ENCODE measurements at regions not wholly inside any gene's neighbourhood (a gene's known extent, or its start where the extent isn't known, plus 50 kb on each side); places are given as distances from the start of the nearest gene placed in this dataset.

DNA sequence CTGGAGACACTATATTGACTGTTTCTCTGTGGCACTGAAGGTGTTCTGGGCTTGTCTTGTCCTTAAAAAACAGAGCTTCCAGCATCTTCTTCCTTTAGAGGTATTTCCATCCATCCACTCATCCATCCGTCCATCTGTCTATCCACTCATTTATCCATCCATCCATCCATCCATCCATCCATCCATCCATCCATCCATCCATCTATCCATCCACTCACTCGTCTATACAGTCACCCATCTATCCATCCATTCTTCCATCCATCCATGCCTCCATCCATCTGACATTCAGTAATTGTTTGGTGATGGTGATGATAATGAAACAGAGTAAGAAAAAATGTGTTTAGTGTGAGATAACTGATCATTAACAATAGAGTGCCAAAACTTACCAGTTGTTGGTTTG, 334.8 kb downstream of the NSG2 start:
- DNase-seq, result no peak

DNA sequence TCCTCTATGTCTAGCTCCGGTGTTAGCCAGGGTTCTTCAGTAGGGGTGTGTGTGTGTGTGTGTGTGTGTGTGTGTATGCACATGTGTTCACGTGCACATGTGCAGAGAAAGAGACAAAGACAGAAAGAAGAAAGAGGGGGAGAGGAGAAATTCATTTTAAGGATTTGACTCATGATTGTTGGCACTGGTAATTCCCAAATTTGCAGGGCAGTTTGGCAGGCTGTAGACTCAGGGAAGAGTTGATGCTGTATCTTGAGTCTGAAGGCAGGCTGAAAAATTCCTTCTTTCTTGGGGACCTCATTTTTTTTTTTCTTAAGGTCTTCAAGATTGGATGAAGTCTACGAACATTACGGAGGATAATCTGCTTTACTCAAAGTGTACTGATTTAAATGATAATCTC, 335.7 kb downstream of the NSG2 start:
- DNase-seq, result no peak

- DNase-seq, result no peak
Measured at GRCh38 chr5:174383210-174384167, 338.0 kb downstream of the NSG2 start.

DNA sequence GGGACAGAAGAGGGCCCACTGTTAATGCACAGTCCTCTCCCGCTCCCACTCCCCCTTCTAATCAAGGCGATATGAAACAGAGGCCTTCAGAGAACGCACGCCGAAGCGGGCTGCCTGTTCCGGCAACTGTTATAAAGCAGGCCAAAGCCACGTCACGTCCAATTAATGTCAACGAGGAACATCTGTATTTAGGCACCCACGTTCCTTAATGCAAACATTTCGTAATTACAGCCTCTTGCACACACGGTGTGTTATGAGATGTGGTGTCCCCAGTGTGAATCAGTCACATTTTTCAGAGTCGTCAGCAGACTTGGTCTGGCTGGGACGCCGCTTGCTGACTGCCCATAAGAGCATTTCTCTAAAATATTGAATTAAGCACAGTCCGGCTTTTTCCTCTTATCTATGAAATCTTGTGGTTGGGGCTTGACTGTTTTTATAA, 339.0 kb downstream of the NSG2 start:
- no peak for DNase-seq

GRCh38 chr5:174386306-174386705, 338.1 kb upstream of the MSX2 start:
- DNase-seq, result no peak

DNA sequence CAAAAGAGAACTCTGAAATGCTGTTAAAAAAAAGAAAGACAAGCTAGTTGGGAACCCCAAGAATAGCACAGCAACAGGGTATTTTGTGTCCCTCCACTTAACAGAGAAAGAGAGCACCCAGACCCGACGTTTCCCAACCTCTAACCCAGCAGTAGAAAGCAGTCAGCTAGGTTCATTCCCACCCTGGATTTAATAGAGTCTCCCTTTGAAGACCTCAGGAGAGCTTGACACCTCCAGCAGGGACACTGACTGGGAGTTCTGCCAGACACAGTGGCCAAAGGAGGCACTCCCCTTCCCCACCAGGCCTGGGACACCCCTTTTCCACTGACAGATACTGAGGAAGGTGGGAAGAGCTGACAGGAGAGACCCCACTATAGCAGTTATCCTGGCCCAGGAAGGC, 337.5 kb upstream of the MSX2 start:
- no peak for DNase-seq

DNA sequence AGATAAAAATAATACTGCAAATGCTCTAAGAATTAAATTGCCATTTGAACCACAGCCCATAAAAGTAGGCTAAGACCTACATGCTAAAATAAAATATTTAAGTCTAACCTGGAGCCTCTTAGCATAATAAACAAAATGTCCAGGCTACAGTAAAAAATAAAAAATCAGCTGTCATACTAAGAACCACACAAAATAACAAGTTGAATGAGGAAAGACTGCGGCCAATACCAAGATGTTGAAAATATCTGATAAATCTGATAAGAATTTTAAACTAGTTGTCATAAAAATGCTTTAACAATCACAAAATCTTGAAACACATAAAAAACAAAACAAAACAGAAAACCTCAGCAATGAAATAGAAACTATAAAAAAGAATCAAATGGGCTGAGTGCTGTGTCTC, 336.9 kb upstream of the MSX2 start:
- DNase-seq, result no peak

DNA sequence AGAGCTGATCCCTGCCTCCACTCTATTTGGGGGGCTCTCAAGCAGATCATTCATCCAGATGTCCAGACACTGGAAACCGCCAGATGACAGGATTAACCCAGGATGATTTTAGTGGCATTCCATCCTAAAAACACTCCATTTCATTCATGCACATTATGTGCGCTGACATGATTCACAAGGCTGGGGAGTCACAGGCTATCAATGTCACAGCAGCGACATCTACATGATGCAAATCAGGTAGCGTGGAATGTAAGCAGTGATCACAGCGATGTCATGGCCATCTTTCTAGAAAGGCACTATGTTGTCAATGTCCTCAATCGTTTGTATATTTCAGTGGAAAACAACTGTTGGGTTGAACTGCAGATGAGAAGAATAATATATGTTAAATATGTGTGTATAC, 331.5 kb upstream of the MSX2 start:
- no peak for DNase-seq

DNA sequence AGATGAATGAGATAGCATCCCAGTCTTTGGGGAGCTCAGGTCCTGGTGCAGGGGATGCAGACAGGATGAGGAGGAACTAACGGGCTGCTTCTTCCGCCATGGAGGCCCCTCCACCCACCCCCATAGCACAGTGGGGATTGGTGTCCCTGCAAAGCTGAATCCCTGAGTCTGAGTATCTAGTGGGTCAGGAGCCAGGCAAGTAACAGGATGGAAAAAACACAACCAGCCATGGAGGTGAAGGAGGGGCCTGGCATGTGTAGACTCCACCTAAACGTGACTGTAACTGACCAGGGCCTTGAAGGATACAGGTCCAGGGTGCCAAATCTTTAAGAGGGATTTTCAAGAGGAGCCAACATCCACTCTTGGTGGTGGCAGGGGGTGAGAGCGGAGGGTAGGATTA, 327.8 kb upstream of the MSX2 start:
- no peak for DNase-seq

DNA sequence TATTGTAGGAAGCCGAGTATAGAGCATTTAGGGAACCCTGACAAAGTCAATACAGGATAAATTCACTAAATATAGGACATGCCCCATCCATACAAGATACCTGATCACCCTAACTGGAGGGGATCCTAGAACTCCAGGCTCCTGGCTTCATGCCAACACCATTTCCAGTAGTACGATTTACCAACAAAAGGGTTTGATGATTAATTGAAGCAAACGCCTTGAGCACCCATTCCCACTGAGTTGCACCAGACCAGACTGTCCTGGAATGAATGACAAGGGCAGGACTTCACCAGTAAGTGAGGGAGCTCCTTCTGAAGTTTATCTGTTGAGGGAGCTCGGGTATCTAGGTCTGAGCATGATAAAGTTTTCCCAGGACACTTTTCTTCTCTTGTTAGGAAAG, 327.2 kb upstream of the MSX2 start:
- no peak for DNase-seq

DNA sequence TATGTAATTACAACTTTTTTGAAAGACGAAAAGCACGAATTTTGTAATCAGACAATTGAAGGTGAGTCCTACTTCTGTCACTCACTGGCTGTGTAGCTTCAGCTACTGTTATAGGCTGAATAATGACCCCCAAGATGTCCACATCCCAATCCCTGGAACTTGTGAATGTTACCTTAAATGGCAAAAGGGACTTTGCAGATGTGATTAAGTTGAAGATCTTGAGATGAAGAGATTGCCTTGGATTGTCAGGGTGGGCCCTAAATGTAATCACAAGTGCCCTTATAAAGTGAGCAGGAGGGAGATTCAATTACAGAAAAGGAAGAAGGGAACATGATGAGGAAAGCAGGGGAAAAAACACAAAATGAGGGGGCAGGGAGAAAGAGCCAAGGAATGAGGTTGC, 326.2 kb upstream of the MSX2 start:
- DNase-seq, result no peak

- no peak for DNase-seq
Measured at GRCh38 chr5:174399411-174399810, 325.0 kb upstream of the MSX2 start.

- no peak for DNase-seq
Measured at GRCh38 chr5:174400461-174400860, 323.9 kb upstream of the MSX2 start.

GRCh38 chr5:174401793-174402192, 322.6 kb upstream of the MSX2 start:
- DNase-seq, result no peak

DNA sequence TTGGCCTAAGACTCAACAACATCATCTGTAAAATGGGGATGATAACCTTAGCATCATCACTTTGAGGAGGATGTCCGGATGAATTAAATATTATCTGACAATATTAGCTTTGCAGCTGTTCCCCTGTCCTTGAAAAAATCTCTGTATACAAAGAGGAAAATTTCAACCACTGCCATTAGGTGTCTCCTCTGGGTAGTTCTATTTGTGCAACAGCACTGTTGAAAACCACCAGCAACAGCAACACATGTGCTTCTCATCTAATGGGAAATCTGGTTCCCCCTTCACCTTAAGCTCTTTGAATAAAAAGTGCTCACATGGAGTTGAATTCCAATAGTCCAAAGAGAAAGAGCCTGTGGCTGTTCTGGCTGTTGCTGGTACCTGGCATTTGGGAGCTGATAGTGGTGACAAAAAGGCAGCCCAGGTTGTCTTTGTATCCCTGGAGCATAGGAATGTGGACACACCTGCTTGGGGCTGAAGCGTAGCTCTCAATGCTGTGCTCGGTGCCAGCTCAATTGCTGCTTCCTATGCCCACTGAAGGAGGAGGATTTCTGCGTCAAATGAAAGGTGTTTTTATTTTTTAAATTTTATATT, 322.1 kb upstream of the MSX2 start:
- DNase-seq, result no peak

- no peak for DNase-seq
Measured at GRCh38 chr5:174404848-174405247, 319.5 kb upstream of the MSX2 start.

DNA sequence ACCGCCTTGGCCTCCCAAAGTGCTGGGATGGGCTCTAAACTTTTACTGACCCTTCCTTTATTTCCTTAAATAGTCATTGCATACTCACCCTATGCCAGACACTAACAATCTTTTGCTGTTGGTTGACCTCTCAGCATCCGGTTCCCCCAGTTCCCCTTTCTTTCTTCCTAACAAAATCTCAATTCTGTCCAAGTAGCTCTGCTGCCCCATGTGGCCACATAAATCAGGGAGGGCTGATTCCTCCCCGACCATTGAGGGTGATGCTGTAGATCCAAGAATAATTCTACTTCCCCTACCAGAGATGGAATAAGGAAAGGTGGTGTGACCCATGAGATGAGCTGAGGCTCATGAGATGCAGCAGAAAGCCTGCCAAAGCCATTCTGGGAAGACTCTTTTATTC, 315.3 kb upstream of the MSX2 start:
- DNase-seq, result no peak

GRCh38 chr5:174409971-174410370, 314.4 kb upstream of the MSX2 start:
- DNase-seq, result no peak

DNA sequence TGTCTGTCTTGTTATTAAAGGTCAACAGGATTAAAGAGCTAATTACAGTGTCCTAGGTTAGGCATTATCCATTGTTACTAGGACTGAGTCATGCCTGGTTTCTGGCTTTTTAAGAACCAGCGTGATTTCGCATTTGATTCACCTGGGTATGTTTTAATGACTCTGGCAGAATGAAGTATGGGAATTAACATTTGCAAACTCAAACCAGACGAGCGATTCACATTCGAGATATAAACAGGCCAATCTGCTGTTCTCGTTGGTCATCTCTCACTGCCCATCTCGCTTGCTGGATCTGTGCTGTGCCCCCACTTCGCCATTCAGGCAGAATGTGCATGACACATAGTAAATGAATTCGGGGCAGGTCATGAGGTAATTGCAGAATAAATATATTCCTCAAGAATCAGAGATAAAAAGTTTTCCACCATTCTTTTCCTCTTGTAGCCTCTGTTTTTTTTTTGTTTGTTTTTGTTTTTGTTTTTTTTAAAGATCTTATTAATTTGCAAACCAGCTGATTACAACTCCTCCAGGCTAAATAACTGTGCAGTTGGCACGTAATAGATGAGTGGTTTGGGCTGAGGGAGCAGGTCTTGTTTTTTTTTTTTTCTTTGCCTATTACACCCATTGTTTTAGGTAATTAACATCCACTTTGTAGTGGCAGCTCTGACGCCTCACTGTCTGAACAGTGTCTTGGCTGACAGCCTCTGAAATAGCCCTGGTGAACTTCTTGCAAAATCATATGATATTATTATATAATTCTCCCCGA, 313.5 kb upstream of the MSX2 start:
- no peak for DNase-seq

GRCh38 chr5:174411479-174411819, 312.9 kb upstream of the MSX2 start:
- DNase-seq, result no peak

DNA sequence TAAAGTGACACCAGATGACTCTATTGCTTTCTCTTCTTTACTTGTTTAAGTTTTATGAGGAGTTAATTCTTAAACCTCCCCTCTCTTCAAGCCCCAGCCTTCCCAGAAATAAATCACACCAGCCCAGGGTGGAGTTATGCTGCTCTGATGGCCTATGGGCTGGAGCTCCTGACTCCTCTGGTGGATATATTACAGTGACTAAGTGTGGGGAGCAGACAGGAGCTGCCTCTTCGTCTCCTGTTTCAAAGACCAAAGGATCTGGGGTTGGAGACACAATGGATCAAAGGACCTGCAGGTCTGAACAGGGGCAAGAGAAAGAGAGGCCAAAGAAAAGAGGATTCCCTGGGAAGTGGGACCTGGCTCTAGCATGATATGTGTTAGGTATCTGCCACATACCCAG, 312.0 kb upstream of the MSX2 start:
- no peak for DNase-seq

GRCh38 chr5:174412941-174413340, 311.4 kb upstream of the MSX2 start:
- no peak for DNase-seq

DNA sequence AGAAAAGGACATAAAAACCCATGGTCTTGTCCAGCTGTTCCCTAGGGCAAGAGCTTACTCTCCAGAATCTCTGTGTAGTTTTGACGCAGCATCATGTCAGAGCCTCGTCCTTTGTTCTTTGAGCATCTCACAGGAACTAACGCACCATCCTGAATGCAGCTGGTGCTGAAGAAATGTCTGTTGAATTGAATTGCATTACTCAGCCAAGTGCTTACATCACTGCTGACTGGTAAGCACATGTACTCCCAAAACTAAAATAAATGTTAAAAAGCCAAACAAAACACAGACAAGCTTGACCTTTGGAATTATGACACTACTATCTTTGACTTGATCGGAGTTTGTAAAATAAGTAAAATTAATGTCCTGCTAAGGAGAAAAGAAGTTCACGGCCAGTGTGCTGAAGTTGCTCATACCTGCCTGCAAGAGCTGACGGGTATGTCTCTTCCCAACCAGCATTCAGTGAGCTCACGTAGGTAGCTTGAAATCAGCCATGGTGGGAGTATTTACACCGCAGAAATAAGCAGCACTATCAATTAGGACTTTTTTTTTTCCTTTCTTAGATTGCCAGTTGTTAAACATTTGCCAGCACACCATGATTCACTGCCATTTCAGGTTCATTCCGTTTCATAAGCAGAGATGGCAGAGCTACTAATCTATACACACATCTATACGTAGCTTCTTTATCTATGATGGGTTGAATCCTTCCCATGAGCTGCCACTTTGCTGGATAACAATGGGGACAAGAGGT, 310.6 kb upstream of the MSX2 start:
- DNase-seq, result no peak
